ENCODE measurements at regions not wholly inside any gene's neighbourhood (a gene's known extent, or its start where the extent isn't known, plus 50 kb on each side); places are given as distances from the start of the nearest gene placed in this dataset.

DNA sequence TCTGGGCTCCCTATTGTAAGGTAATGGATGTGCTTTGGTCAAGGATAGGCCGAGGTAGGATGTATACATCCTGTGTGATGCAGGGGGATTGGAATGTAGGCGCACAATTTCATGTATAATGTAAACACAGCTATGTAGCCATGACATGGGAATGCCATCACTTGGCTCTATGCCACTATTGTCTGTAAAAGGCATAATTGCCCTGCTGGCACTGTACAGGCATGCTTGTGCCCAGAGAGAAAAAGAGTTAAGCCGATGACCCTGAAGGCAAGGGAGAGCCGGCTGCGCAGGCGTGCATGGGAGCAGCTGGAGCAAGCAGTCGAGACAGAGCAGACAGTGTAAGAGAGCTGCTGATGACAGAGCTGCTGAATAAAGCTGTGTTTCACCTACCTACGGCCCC is 212.5 kb upstream of the CPHXL start:
- TF ChIP-seq, protein P1, sequence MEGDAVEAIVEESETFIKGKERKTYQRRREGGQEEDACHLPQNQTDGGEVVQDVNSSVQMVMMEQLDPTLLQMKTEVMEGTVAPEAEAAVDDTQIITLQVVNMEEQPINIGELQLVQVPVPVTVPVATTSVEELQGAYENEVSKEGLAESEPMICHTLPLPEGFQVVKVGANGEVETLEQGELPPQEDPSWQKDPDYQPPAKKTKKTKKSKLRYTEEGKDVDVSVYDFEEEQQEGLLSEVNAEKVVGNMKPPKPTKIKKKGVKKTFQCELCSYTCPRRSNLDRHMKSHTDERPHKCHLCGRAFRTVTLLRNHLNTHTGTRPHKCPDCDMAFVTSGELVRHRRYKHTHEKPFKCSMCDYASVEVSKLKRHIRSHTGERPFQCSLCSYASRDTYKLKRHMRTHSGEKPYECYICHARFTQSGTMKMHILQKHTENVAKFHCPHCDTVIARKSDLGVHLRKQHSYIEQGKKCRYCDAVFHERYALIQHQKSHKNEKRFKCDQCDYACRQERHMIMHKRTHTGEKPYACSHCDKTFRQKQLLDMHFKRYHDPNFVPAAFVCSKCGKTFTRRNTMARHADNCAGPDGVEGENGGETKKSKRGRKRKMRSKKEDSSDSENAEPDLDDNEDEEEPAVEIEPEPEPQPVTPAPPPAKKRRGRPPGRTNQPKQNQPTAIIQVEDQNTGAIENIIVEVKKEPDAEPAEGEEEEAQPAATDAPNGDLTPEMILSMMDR (IDR thresholded peaks at IDR 0.05; ENCODE audit: unreplicated experiment) = no peak
- no peak for DNase-seq (ENCODE audit: low spot score)
- H3K36me3 Mint-ChIP-seq (ENCODE audit: low read depth, unreplicated experiment) = peaks cover 11% of the 10 kb centered on the region
- H3K9me3 Mint-ChIP-seq (ENCODE audit: unreplicated experiment) = peaks cover 11% of the 10 kb centered on the region
- no peak overlapping the region for H3K4me3 Mint-ChIP-seq (ENCODE audit: unreplicated experiment)
- no peak overlapping the region for H3K27ac Mint-ChIP-seq (ENCODE audit: unreplicated experiment)
- H3K27me3 Mint-ChIP-seq (ENCODE audit: unreplicated experiment) = no peaks in the 10 kb centered on the region
- H3K4me1 Mint-ChIP-seq (ENCODE audit: unreplicated experiment) = no peaks in the 10 kb centered on the region

DNA sequence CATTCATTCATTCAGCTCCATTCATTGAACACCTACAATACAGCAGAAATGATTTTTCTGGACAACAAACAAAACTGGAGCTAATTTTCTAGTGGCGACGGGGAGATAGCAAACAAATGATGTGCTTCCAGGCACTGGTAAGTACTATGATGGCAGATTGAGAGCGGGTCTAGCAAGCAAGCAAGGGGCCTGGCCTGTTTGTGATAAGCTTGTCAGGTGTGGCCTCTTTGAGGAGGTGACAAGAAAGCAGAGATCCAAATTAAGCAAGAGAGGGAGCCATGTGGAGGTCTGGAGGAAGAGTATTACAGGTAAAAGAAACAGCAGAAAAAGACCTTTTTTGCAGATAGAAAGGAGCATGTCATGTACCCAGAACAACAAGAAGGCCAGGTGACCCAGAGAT is 216.1 kb upstream of the CPHXL start:
- no peaks in the 10 kb centered on the region for H3K4me1 Mint-ChIP-seq (ENCODE audit: unreplicated experiment)
- no peak overlapping the region for H3K27ac Mint-ChIP-seq (ENCODE audit: unreplicated experiment)
- TF ChIP-seq, protein P1 (IDR thresholded peaks at IDR 0.05; ENCODE audit: unreplicated experiment) = no peak
- no peaks in the 10 kb centered on the region for H3K27me3 Mint-ChIP-seq (ENCODE audit: unreplicated experiment)
- H3K9me3 Mint-ChIP-seq (ENCODE audit: unreplicated experiment) = peaks cover 9% of the 10 kb centered on the region
- no peak for DNase-seq (ENCODE audit: low spot score)
- H3K4me3 Mint-ChIP-seq (ENCODE audit: unreplicated experiment) = no peak overlapping the region
- H3K36me3 Mint-ChIP-seq (ENCODE audit: low read depth, unreplicated experiment) = peaks cover 4% of the 10 kb centered on the region

DNA sequence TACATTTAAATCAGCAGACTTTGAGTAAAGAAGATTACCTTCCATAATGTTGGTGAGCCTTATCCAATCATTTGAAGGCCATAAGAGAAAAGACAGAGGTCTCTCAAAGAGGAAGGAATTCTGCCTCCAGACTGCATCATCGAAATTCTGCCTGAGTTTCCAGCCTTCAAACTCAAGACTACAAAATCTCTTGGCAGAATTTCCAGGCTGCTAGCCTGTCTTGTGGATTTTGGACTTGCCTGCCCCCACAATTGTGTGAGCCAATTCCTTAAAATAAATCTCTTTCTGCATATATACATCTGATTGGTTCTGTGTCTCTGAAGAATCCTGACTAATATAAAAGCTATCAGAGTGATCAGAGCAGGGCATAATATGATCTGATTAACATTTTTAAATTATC is 216.6 kb upstream of the CPHXL start:
- Mint-ChIP-seq H3K4me3 (ENCODE audit: unreplicated experiment) (no peak overlapping the region), H3K27ac (ENCODE audit: unreplicated experiment) (no peak overlapping the region), H3K9me3 (ENCODE audit: unreplicated experiment) (peaks cover 9% of the 10 kb centered on the region), H3K27me3 (ENCODE audit: unreplicated experiment) (no peaks in the 10 kb centered on the region), H3K4me1 (ENCODE audit: unreplicated experiment) (no peaks in the 10 kb centered on the region), H3K36me3 (ENCODE audit: low read depth, unreplicated experiment) (peaks cover 4% of the 10 kb centered on the region)
- no peak for DNase-seq (ENCODE audit: low spot score)
- TF ChIP-seq, protein P1 (IDR thresholded peaks at IDR 0.05; ENCODE audit: unreplicated experiment) = no peak

DNA sequence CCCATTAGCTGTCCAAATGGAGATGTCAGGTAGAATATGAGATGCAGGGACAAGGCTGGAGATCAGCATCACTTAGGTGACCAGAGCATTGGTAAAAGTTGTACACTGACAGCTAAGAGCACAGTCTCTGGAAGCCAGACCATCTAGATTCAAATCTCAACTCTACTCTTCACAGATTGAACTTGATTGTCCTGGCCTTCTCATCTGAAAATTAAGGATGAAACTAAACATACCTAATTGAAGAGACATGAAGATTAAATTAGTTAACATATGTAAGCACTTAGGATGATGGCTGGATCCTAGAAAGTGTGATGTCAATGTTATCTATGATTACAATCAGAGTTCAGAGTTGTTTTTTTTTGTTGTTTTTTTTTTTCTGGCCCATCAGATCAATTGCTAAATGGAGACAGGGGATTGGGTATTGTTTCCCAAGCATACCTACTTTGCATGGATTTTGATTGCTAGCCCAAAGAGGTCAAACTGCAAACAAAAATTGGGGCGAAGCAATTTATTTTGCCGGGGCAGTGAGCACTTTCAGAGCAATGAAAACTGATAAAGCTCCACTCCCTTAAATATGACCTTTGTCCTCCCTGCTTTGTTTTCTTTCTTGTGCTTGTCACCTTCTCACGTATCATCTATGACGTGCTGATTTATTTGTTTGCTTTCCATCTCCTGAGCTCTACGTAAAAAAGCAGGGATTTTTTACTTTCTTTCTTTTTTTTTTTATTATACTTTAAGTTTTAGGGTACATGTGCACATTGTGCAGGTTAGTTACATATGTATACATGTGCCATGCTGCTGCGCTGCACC is 217.6 kb upstream of the CPHXL start:
- no peak overlapping the region for H3K27ac Mint-ChIP-seq (ENCODE audit: unreplicated experiment)
- no peaks in the 10 kb centered on the region for H3K27me3 Mint-ChIP-seq (ENCODE audit: unreplicated experiment)
- TF ChIP-seq, protein P1 (IDR thresholded peaks at IDR 0.05; ENCODE audit: unreplicated experiment) = no peak
- peaks cover 4% of the 10 kb centered on the region for H3K36me3 Mint-ChIP-seq (ENCODE audit: low read depth, unreplicated experiment)
- peaks cover 9% of the 10 kb centered on the region for H3K9me3 Mint-ChIP-seq (ENCODE audit: unreplicated experiment)
- no peak for DNase-seq (ENCODE audit: low spot score)
- H3K4me3 Mint-ChIP-seq (ENCODE audit: unreplicated experiment) = no peak overlapping the region
- no peaks in the 10 kb centered on the region for H3K4me1 Mint-ChIP-seq (ENCODE audit: unreplicated experiment)

DNA sequence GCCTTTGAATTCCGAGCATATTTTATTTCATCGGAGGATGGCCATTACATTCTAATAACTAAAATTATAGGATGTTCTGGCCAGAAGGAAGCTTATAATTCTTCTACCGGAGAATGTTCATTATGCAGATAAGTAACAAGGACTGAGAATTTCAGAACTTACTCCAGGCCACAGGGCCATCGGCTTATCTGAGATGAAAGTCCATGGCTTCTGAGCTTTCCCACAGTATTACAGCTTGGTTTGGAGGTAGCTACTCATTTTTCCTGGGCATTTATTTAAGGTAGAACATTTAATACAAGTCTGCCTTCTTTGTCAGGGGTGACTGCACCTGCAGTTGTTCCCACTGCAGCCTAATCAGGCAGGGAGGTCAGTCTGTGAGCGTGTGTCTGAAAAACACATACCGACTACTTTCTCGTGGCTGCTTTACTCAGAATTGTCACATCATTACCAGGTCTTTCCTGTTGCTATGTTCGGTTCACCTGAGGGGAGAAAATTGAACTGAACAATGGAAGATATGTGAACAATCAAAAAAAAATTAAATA is 219.7 kb upstream of the CPHXL start:
- Mint-ChIP-seq H3K27me3 (ENCODE audit: unreplicated experiment) (no peaks in the 10 kb centered on the region), H3K9me3 (ENCODE audit: unreplicated experiment) (peaks cover 9% of the 10 kb centered on the region), H3K27ac (ENCODE audit: unreplicated experiment) (no peak overlapping the region), H3K36me3 (ENCODE audit: low read depth, unreplicated experiment) (peaks cover 4% of the 10 kb centered on the region), H3K4me1 (ENCODE audit: unreplicated experiment) (no peaks in the 10 kb centered on the region), H3K4me3 (ENCODE audit: unreplicated experiment) (no peak overlapping the region)
- no peak for DNase-seq (ENCODE audit: low spot score)
- TF ChIP-seq, protein P1 (IDR thresholded peaks at IDR 0.05; ENCODE audit: unreplicated experiment) = no peak
